ENCODE measurements at regions not wholly inside any gene's neighbourhood (a gene's known extent, or its start where the extent isn't known, plus 50 kb on each side); places are given as distances from the start of the nearest gene placed in this dataset.

DNA sequence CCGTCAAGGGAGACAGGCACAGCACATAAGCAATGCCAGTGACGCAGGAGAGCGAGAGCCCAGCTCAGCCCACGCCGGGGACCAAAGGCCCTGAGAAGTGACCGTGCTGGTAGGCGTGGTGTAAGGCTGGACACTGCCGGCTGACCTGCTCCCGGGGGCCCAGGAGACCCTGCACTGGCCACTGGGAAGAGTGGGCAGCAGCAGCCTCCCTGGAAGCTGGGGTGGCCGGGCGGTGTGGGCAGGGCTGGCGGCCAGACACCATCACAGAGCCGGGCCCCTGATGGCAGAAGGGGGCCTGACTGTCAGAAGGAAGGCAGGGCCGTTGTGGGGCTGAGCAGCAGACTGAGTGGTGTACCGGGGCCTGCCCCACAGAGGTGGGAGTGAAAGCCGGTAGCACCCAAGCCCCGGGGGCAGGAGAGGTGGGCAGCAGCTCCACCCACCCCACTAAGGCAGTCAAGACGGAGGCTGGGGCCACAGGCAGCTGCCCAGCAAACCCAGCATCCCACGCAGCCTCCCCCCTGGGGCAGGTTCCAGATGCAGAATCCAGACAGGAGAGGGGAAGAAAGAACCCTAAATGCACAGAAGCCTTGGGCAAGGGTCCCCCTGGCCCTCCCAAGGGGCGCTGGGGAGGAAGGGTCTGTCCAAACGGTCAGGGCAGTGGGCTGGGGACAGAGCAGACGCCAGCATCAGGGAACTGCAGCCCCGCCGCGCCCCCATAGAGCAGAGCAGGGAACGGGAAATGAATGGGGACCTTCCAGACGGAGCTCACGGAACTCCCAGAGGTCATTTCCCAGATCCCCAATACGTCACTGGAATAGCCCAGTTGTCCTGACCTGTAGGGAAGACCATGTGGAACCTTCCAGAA is 205.2 kb downstream of the BRD1 start:
- no peak for DNase-seq
- H3K27ac Mint-ChIP-seq, result no peak overlapping the region
- no peak overlapping the region for H3K27ac ChIP-seq (ENCODE audit: low read length in 2 of 2)
- TF ChIP-seq, protein P1, sequence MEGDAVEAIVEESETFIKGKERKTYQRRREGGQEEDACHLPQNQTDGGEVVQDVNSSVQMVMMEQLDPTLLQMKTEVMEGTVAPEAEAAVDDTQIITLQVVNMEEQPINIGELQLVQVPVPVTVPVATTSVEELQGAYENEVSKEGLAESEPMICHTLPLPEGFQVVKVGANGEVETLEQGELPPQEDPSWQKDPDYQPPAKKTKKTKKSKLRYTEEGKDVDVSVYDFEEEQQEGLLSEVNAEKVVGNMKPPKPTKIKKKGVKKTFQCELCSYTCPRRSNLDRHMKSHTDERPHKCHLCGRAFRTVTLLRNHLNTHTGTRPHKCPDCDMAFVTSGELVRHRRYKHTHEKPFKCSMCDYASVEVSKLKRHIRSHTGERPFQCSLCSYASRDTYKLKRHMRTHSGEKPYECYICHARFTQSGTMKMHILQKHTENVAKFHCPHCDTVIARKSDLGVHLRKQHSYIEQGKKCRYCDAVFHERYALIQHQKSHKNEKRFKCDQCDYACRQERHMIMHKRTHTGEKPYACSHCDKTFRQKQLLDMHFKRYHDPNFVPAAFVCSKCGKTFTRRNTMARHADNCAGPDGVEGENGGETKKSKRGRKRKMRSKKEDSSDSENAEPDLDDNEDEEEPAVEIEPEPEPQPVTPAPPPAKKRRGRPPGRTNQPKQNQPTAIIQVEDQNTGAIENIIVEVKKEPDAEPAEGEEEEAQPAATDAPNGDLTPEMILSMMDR (IDR thresholded peaks at IDR 0.05), result no peak
- TF ChIP-seq EZH2 (IDR thresholded peaks at IDR 0.05; ENCODE audit: borderline replicate concordance, insufficient read depth, low read depth, low read length, poor library complexity, severe bottlenecking), result no peak
- peaks cover 50% of the 10 kb centered on the region for H3K79me2 ChIP-seq (ENCODE audit: control insufficient read depth, insufficient read depth, low read length)
- H4K20me1 ChIP-seq (ENCODE audit: control insufficient read depth, insufficient read depth, low read length, poor library complexity, severe bottlenecking), result peaks cover 81% of the 10 kb centered on the region
- no peak overlapping the region for H3K4me3 Mint-ChIP-seq
- H3K4me1 Mint-ChIP-seq, result no peaks in the 10 kb centered on the region
- intact Hi-C loops (cut with micrococcal nuclease), result no loop called here
- ChIA-PET CTCF (no interaction called here), POLR2A (no interaction called here)
- H3K9me3 Mint-ChIP-seq (ENCODE audit: insufficient read depth), result no peaks in the 10 kb centered on the region
- H3K4me2 ChIP-seq (replicated peaks; ENCODE audit: low read depth, low read length, poor library complexity, severe bottlenecking), result no peak overlapping the region
- H3K27me3 ChIP-seq (replicated peaks in 1 of 4; ENCODE audit: control extremely low read depth in 1 of 4, control insufficient read depth in 3 of 4, insufficient read depth in 4 of 4, low read length in 3 of 4), result no peaks in the 10 kb centered on the region
- H3K36me3 ChIP-seq (replicated peaks in 1 of 2; ENCODE audit: control extremely low read depth in 1 of 2, control insufficient read depth in 1 of 2, extremely low read depth in 1 of 2, insufficient read depth in 2 of 2, low read length in 1 of 2), result peaks cover 1 to 6% of the 10 kb centered on the region in 2 experiments
- H3K4me3 ChIP-seq (ENCODE audit: control extremely low read depth in 1 of 5, extremely low read depth in 1 of 5, insufficient read depth in 1 of 5, low read depth in 2 of 5, low read length in 4 of 5), result no peak overlapping the region
- no peak overlapping the region for H3K9ac ChIP-seq (ENCODE audit: low read length)
- H2AFZ ChIP-seq (ENCODE audit: insufficient read depth, low read depth, low read length, poor library complexity, severe bottlenecking), result no peak overlapping the region
- H3K4me1 ChIP-seq (ENCODE audit: control insufficient read depth in 2 of 2, insufficient read depth in 2 of 2, low read length in 2 of 2), result no peaks in the 10 kb centered on the region
- 98% methylated on average over 18 of the region's 29 CpGs for WGBS (ENCODE audit: insufficient coverage)
- H3K27me3 Mint-ChIP-seq, result no peaks in the 10 kb centered on the region
- no peak for ATAC-seq (ENCODE audit: low read depth)
- no peaks in the 10 kb centered on the region for H3K9me3 ChIP-seq (ENCODE audit: control extremely low read depth in 1 of 3, control insufficient read depth in 2 of 3, insufficient read depth in 1 of 3, low read length in 2 of 3)

DNA sequence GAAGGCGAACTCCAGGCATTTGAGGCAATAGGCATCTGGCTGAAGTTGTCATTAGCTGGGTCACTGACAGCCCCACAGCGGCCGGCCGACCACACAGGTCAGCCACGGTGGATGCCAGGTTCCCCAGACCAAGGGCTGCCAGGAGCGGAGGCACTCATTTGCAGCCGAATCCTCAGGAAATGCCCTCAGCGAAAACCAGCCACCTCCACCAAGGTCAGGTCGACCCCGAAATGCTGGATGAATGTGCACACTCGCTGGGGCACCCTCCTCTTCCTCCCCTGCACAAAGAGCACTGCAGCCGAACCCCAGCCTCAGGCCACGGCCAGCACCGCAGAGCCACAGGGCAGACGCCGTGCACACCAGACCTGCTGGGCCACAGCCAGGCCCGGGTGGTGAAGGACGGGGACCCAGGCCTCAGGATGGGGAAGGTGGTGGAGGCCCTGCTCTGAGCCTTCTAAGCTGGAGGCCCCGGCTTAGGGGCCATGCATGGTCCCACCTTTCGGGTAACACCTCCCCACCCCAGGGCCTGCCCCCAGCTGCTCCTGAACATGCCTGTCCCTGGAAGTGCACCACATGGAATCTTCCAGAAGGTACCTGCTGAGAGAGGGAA is 206.0 kb downstream of the BRD1 start:
- H3K27ac Mint-ChIP-seq, result no peak overlapping the region
- 84% methylated on average over 19 of the region's 20 CpGs for WGBS (ENCODE audit: insufficient coverage)
- H3K4me2 ChIP-seq (replicated peaks; ENCODE audit: low read depth, low read length, poor library complexity, severe bottlenecking), result no peak overlapping the region
- H3K9ac ChIP-seq (ENCODE audit: low read length), result no peak overlapping the region
- no peak overlapping the region for H3K4me3 ChIP-seq (ENCODE audit: control extremely low read depth in 1 of 5, extremely low read depth in 1 of 5, insufficient read depth in 1 of 5, low read depth in 2 of 5, low read length in 4 of 5)
- intact Hi-C loops (cut with micrococcal nuclease), result no loop called here
- H2AFZ ChIP-seq (ENCODE audit: insufficient read depth, low read depth, low read length, poor library complexity, severe bottlenecking), result no peak overlapping the region
- H3K9me3 ChIP-seq (ENCODE audit: control extremely low read depth in 1 of 3, control insufficient read depth in 2 of 3, insufficient read depth in 1 of 3, low read length in 2 of 3), result no peaks in the 10 kb centered on the region
- no peak overlapping the region for H3K4me3 Mint-ChIP-seq
- H3K79me2 ChIP-seq (ENCODE audit: control insufficient read depth, insufficient read depth, low read length), result peaks cover 46% of the 10 kb centered on the region
- ATAC-seq (ENCODE audit: low read depth), result no peak
- H3K27me3 Mint-ChIP-seq, result no peaks in the 10 kb centered on the region
- H3K4me1 Mint-ChIP-seq, result no peaks in the 10 kb centered on the region
- H3K36me3 ChIP-seq (replicated peaks in 1 of 2; ENCODE audit: control extremely low read depth in 1 of 2, control insufficient read depth in 1 of 2, extremely low read depth in 1 of 2, insufficient read depth in 2 of 2, low read length in 1 of 2), result peaks cover 1 to 6% of the 10 kb centered on the region in 2 experiments
- H3K4me1 ChIP-seq (ENCODE audit: control insufficient read depth in 2 of 2, insufficient read depth in 2 of 2, low read length in 2 of 2), result no peaks in the 10 kb centered on the region
- no peak overlapping the region for H3K27ac ChIP-seq (ENCODE audit: low read length in 2 of 2)
- H4K20me1 ChIP-seq (ENCODE audit: control insufficient read depth, insufficient read depth, low read length, poor library complexity, severe bottlenecking), result peaks cover 81% of the 10 kb centered on the region
- DNase-seq, result no peak
- H3K27me3 ChIP-seq (replicated peaks in 1 of 4; ENCODE audit: control extremely low read depth in 1 of 4, control insufficient read depth in 3 of 4, insufficient read depth in 4 of 4, low read length in 3 of 4), result no peaks in the 10 kb centered on the region
- H3K9me3 Mint-ChIP-seq (ENCODE audit: insufficient read depth), result no peaks in the 10 kb centered on the region
- no peak for TF ChIP-seq EZH2 (IDR thresholded peaks at IDR 0.05; ENCODE audit: borderline replicate concordance, insufficient read depth, low read depth, low read length, poor library complexity, severe bottlenecking)
- TF ChIP-seq, protein P1 (IDR thresholded peaks at IDR 0.05), result no peak
- ChIA-PET CTCF (no interaction called here), POLR2A (no interaction called here)
